IMR-90 (cell line): ENCODE measurements at regions not wholly inside any gene's neighbourhood (a gene's known extent, or its start where the extent isn't known, plus 50 kb on each side); places are given as distances from the start of the nearest gene placed in this dataset.

Experiments used
- ATAC-seq: fragments of 200-7000 bp; cut with Tn5 transposase; 2 replicates; pipeline ENCODE4 v1.9.1; 2020; ENCODE audit warnings: low read depth, mild to moderate bottlenecking, moderate library complexity
- BruUV-seq: library from RNA; stranded (reverse); fragments of 400-500 nt; replicated peaks from 2 replicates; lab custom pipeline; 2021; lab: Mats Ljungman, UMichigan
- CTCF ChIA-PET: fragments of 300-600 bp; formaldehyde crosslinking; extraction: SDS; loops from one replicate; lab custom pipeline; 2021; ENCODE audit warnings: antibody characterized with exemption; lab: Yijun Ruan, JAX
- POLR2A ChIA-PET: fragments of 300-600 bp; sonication (Branson Sonifier 250); formaldehyde crosslinking; loops from one replicate; lab custom pipeline; 2022; ENCODE audit warnings: antibody characterized with exemption; ENCODE audit not compliant: unreplicated experiment; lab: Charles Lee
- DNase-seq: peaks from one replicate; pipeline ENCODE4 v3.0.0; 2013
- H2AFZ ChIP-seq: replicated peaks from 2 replicates; pipeline ENCODE3; 2013; ENCODE audit warnings: low read length, mild to moderate bottlenecking; ENCODE audit not compliant: poor library complexity
- H2AK5ac ChIP-seq: 2 replicates; pipeline ENCODE4 v1.6.1; 2013; ENCODE audit warnings: low read depth, low read length, inconsistent platforms
- H2AK9ac ChIP-seq: replicated peaks from 2 replicates; pipeline ENCODE3; 2013; ENCODE audit warnings: mild to moderate bottlenecking, low read depth, low read length, moderate library complexity; ENCODE audit not compliant: poor library complexity
- H2BK120ac ChIP-seq: 2 replicates; pipeline ENCODE4 v1.6.1; 2013; ENCODE audit warnings: low read depth, low read length, inconsistent platforms
- H2BK15ac ChIP-seq: 3 replicates; pipeline ENCODE4 v1.6.1; 2013; ENCODE audit warnings: low read depth, low read length, inconsistent platforms
- H2BK20ac ChIP-seq: 2 replicates; pipeline ENCODE4 v1.6.1; 2013; ENCODE audit warnings: low read depth, mild to moderate bottlenecking, inconsistent platforms, low read length, moderate library complexity
- H2BK5ac ChIP-seq: 2 replicates; pipeline ENCODE4 v1.6.1; 2013; ENCODE audit warnings: mild to moderate bottlenecking, low read depth, low read length, inconsistent platforms; ENCODE audit not compliant: poor library complexity, severe bottlenecking
- H3K14ac ChIP-seq: replicated peaks from 2 replicates; pipeline ENCODE4 v1.6.1; 2013; ENCODE audit warnings: low read depth, low read length, inconsistent platforms
- H3K18ac ChIP-seq: 2 replicates; pipeline ENCODE4 v1.6.1; 2013; ENCODE audit warnings: low read depth, low read length, control low read depth
- H3K23ac ChIP-seq: 2 replicates; pipeline ENCODE4 v1.6.1; 2013; ENCODE audit warnings: low read depth, low read length, inconsistent platforms
- H3K27ac ChIP-seq: 2 replicates; pipeline ENCODE4 v1.5.1; 2013; ENCODE audit warnings: mild to moderate bottlenecking, control low read depth, low read length; ENCODE audit not compliant: insufficient read depth
- H3K27me3 ChIP-seq: 2 replicates; pipeline ENCODE4 v1.6.1; 2013; ENCODE audit warnings: low read length; ENCODE audit not compliant: control insufficient read depth, insufficient read depth
- H3K36me3 ChIP-seq: 2 replicates; pipeline ENCODE4 v1.6.1; 2013; ENCODE audit warnings: low read length, mixed read lengths; ENCODE audit not compliant: control insufficient read depth, insufficient read depth
- H3K4ac ChIP-seq: 2 replicates; pipeline ENCODE4 v1.6.1; 2013; ENCODE audit warnings: low read depth, low read length, inconsistent platforms
- H3K4me1 ChIP-seq: 2 replicates; pipeline ENCODE4 v1.6.1; 2013; ENCODE audit warnings: low read length, mixed read lengths; ENCODE audit not compliant: control insufficient read depth, insufficient read depth
- H3K4me2 ChIP-seq: 2 replicates; pipeline ENCODE4 v1.6.1; 2013; ENCODE audit warnings: low read depth, mild to moderate bottlenecking, control low read depth, low read length, moderate library complexity
- H3K4me3 ChIP-seq: 2 replicates; pipeline ENCODE4 v1.5.1; 2013; ENCODE audit warnings: low read depth, mild to moderate bottlenecking, control low read depth, low read length, moderate library complexity; ENCODE audit not compliant: insufficient read depth
- H3K56ac ChIP-seq: 2 replicates; pipeline ENCODE4 v1.6.1; 2013; ENCODE audit warnings: low read length, inconsistent platforms; ENCODE audit not compliant: insufficient read depth; ENCODE audit errors: extremely low read depth
- H3K79me1 ChIP-seq, 2 experiments: 2 replicates each; pipeline ENCODE4 v1.6.1; 2013; ENCODE audit warnings: low read length in 2 of 2, inconsistent platforms in 1 of 2, low read depth in 1 of 2
- H3K9ac ChIP-seq: 2 replicates; pipeline ENCODE4 v1.6.1; 2013; ENCODE audit warnings: low read depth, low read length, control low read depth
- H3K9me1 ChIP-seq: 2 replicates; pipeline ENCODE4 v1.6.1; 2013; ENCODE audit warnings: low read length, inconsistent platforms; ENCODE audit not compliant: insufficient read depth
- H3K9me3 ChIP-seq: 2 replicates; pipeline ENCODE4 v1.6.1; 2013; ENCODE audit warnings: low read length; ENCODE audit not compliant: control insufficient read depth, insufficient read depth
- H4K20me1 ChIP-seq: 2 replicates; pipeline ENCODE4 v1.6.1; 2013; ENCODE audit warnings: low read length, inconsistent platforms; ENCODE audit not compliant: insufficient read depth
- H4K5ac ChIP-seq: 2 replicates; pipeline ENCODE4 v1.6.1; 2013; ENCODE audit warnings: mild to moderate bottlenecking, low read depth, low read length, control low read depth
- H4K8ac ChIP-seq, 2 experiments: 2 replicates each; pipeline ENCODE4 v1.6.1; 2013; ENCODE audit warnings: low read depth in 2 of 2, low read length in 2 of 2, control low read depth in 1 of 2, inconsistent platforms in 1 of 2
- H4K91ac ChIP-seq: 2 replicates; pipeline ENCODE4 v1.6.1; 2013; ENCODE audit warnings: low read depth, low read length, inconsistent platforms; ENCODE audit not compliant: insufficient read depth
- BHLHE40 ChIP-seq: fragments of 150-350 bp; IDR thresholded peaks from 2 replicates; pipeline ENCODE4 v1.6.1; 2016; ENCODE audit warnings: mild to moderate bottlenecking, low read depth, low read length
- CEBPB ChIP-seq: IDR thresholded peaks from 2 replicates; pipeline ENCODE4 v1.6.1; 2012; ENCODE audit warnings: low read depth, low read length, improper control_type of control experiment
- FOS ChIP-seq: fragments of 150-350 bp; IDR thresholded peaks from 2 replicates; pipeline ENCODE4 v1.6.1; 2016; ENCODE audit warnings: low read depth, low read length
- MAZ ChIP-seq: IDR thresholded peaks from 2 replicates; pipeline ENCODE4 v1.6.1; 2012; ENCODE audit warnings: low read depth, mild to moderate bottlenecking, low read length, improper control_type of control experiment, moderate library complexity, borderline replicate concordance
- MXI1 ChIP-seq: IDR thresholded peaks from 2 replicates; pipeline ENCODE4 v1.6.1; 2012; ENCODE audit warnings: low read depth, mild to moderate bottlenecking, low read length, moderate library complexity, borderline replicate concordance
- RAD21 ChIP-seq: IDR thresholded peaks from 2 replicates; pipeline ENCODE4 v1.6.1; 2012; ENCODE audit warnings: low read length, improper control_type of control experiment
- RCOR1 ChIP-seq: IDR thresholded peaks from 2 replicates; pipeline ENCODE4 v1.6.1; 2012; ENCODE audit warnings: mild to moderate bottlenecking, low read length, improper control_type of control experiment; ENCODE audit not compliant: insufficient replicate concordance
- SMC3 ChIP-seq: fragments of 150-350 bp; IDR thresholded peaks from 2 replicates; pipeline ENCODE4 v1.6.1; 2016; ENCODE audit warnings: low read depth, mild to moderate bottlenecking, antibody characterized with exemption, low read length, moderate library complexity
- WGBS, 2 experiments: methylation state at CpG; one replicate each; pipeline versions ENCODE4 v1.1.5 to v1.1.7; 2013; ENCODE audit warnings: missing lambda C conversion rate in 2 of 2; ENCODE audit not compliant: insufficient read length in 1 of 2; ENCODE audit errors: extremely low coverage in 2 of 2; 5-methylcytosine and 5-hydroxymethylcytosine counted together
- dilution Hi-C: fragments of 300-500 bp; cut with HindIII; formaldehyde crosslinking; loops from one replicate; pipeline ENCODE4 v1.14.3; 2018; ENCODE audit warnings: low sequenced_read_pairs; ENCODE audit not compliant: unreplicated experiment
- in situ Hi-C: fragments of 300-500 bp; cut with MboI; formaldehyde crosslinking; loops from 3 replicates; pipeline ENCODE4 v1.14.3; 2019; ENCODE audit warnings: low sequenced_read_pairs, inconsistent platforms, mixed read lengths
- intact Hi-C: fragments of 100-400 bp; cut with micrococcal nuclease; formaldehyde crosslinking; loops from 2 replicates; pipeline ENCODE4 v1.10.0; 2022
- TF ChIP-seq, protein P1 (sequence below): fragments of 150-350 bp; IDR thresholded peaks from 2 replicates; pipeline ENCODE4 v1.6.1; 2017; ENCODE audit warnings: mild to moderate bottlenecking, antibody characterized with exemption, low read length, low read depth

DNA sequence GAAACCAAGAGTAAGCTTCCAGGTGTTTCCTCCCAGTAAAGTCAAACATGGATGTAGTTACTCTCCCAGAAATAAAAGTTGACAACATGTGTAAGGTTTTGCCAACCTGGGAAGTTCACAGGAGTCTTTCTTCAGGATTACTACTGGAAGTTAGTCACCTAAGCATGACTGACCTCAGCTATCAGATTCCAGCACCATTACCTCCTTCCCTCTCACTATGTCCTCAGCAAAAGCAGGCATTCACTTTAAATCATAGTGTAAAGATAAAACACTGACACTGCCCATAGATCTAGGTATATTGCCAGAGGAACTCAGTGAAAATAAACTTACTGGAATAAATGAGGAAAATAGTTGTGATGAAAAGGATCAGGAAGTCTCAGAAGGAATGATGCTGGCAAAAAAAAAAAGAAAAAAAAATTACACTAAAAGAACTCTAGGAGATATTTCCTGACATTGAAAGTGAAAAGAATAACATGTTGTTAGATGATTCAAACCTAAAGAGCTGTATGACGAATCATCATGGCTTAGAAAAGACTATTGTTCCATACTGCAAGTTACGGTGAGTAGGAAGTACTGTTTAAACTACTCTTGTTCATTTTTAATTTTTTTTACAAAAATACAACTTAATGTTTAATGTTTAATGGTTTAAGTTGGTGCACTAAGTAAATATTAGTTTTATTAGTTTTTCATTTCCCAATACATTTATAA lies 484.5 kb upstream of the ZNF804A start:
- no peak overlapping the region for H2AFZ ChIP-seq
- no peak overlapping the region for H2AK5ac ChIP-seq
- H2BK120ac ChIP-seq = no peak overlapping the region
- no peak overlapping the region for H3K23ac ChIP-seq
- intact Hi-C loops (no loop called here), in situ Hi-C loops (no loop called here), dilution Hi-C loops (no loop called here)
- DNase-seq = no peak
- H2BK15ac ChIP-seq = no peak overlapping the region
- no peak overlapping the region for H3K14ac ChIP-seq
- no peak for ATAC-seq
- H4K91ac ChIP-seq = no peak overlapping the region
- H3K4ac ChIP-seq = no peak overlapping the region
- no peak overlapping the region for H4K5ac ChIP-seq
- H3K4me3 ChIP-seq = no peak overlapping the region
- H3K79me1 ChIP-seq = no peaks in the 10 kb centered on the region
- BruUV-seq = no TSS peak
- no peak overlapping the region for H3K56ac ChIP-seq
- no peak overlapping the region for H2BK20ac ChIP-seq
- no peak overlapping the region for H2AK9ac ChIP-seq
- no peak overlapping the region for H2BK5ac ChIP-seq
- ChIA-PET POLR2A (no interaction called here), CTCF (no interaction called here)
- H3K4me1 ChIP-seq = no peaks in the 10 kb centered on the region
- no CpG with 5 or more reads among the region's 2 CpGs for WGBS, 2 experiments
- H3K27me3 ChIP-seq = no peaks in the 10 kb centered on the region
- H3K9me1 ChIP-seq = no peaks in the 10 kb centered on the region
- H4K8ac ChIP-seq = no peak overlapping the region
- H3K9me3 ChIP-seq = peaks cover 5% of the 10 kb centered on the region
- no peak overlapping the region for H3K4me2 ChIP-seq
- no peak for TF ChIP-seq SMC3
- TF ChIP-seq RAD21 = no peak
- TF ChIP-seq CEBPB = no peak
- TF ChIP-seq MXI1 = no peak
- no peak for TF ChIP-seq FOS
- TF ChIP-seq MAZ = no peak
- no peak for TF ChIP-seq RCOR1
- TF ChIP-seq, protein P1, sequence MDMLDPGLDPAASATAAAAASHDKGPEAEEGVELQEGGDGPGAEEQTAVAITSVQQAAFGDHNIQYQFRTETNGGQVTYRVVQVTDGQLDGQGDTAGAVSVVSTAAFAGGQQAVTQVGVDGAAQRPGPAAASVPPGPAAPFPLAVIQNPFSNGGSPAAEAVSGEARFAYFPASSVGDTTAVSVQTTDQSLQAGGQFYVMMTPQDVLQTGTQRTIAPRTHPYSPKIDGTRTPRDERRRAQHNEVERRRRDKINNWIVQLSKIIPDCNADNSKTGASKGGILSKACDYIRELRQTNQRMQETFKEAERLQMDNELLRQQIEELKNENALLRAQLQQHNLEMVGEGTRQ = no peak
- TF ChIP-seq BHLHE40 = no peak
- H3K9ac ChIP-seq = no peak overlapping the region
- H3K36me3 ChIP-seq = no peaks in the 10 kb centered on the region
- no peaks in the 10 kb centered on the region for H4K20me1 ChIP-seq
- no peak overlapping the region for H3K18ac ChIP-seq
- no peak overlapping the region for H3K27ac ChIP-seq
